Activated CD4-positive, CD25-positive, alpha-beta regulatory T cell (primary cell): ENCODE measurements at regions not wholly inside any gene's neighbourhood (a gene's known extent, or its start where the extent isn't known, plus 50 kb on each side); places are given as distances from the start of the nearest gene placed in this dataset.

Experiments used
- DNase-seq, 4 experiments: peaks; one replicate each; lab custom pipeline; 2025; lab: John Stamatoyannopoulos, UW

DNA sequence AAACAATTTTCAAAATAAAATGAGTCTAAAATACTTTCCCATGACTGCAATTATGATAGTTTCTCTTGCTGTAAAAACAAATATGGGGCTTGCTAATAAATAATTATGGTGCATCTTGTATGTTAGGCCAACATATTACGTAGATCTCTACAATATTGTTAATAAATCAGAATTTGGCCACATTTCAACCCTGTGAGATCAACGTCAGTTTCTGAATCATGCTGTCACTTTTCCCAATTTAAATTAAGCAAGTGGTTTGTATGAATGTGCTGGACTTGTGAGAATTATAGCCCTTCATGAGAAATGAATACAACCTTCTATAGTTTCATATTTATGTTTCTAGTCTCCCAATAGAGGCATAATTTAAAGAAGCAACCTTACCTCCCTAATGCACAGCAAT lies 808.9 kb downstream of the SUCLG1 start:
- no peak for DNase-seq

DNA sequence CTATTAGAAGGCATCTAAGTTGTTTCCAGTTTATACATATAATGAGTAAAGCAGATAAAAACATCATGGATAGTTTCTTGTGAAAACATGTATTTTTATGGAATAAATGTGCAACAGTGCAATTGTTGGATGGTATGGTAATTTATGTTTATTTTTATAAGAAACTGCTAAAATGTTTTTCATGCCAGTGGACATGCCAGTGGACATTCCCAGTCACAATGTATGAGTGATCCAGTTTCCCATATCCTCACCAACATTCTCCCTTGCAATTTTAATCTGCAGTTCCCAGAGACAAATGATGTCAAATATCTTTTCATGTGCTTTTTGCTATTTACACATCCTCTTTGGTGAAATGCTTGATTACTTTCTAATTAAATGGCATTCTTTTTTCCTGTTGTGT lies 818.6 kb downstream of the SUCLG1 start:
- DNase-seq: no peak

GRCh38 chr2:83633423-83633822 lies 825.7 kb downstream of the SUCLG1 start:
- DNase-seq: no peak

- DNase-seq: no peak
Observed at GRCh38 chr2:83630351-83630750, 828.7 kb downstream of the SUCLG1 start.

GRCh38 chr2:83615511-83615910 lies 843.6 kb downstream of the SUCLG1 start:
- DNase-seq: no peak

DNA sequence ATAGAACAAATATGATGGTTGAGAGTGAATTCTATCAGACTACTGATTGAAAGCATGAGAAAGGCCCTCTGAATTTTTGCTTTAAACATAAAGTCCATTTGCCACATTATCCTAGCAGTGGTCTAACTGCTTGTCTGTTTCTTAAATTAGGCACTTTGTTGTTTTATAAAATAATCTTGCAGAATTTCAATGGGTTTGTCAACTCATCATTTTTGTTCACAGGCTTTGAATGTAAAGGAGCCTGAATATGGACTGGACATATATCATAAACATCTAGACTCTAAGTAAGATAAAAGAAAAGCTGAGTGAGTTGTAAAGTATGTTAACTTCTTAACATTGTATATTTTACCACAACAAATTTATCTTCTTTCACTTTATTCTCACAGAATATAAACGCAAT lies 845.9 kb downstream of the SUCLG1 start:
- no peak for DNase-seq

GRCh38 chr2:83602753-83603152 lies 856.3 kb downstream of the SUCLG1 start:
- DNase-seq: no peak

DNA sequence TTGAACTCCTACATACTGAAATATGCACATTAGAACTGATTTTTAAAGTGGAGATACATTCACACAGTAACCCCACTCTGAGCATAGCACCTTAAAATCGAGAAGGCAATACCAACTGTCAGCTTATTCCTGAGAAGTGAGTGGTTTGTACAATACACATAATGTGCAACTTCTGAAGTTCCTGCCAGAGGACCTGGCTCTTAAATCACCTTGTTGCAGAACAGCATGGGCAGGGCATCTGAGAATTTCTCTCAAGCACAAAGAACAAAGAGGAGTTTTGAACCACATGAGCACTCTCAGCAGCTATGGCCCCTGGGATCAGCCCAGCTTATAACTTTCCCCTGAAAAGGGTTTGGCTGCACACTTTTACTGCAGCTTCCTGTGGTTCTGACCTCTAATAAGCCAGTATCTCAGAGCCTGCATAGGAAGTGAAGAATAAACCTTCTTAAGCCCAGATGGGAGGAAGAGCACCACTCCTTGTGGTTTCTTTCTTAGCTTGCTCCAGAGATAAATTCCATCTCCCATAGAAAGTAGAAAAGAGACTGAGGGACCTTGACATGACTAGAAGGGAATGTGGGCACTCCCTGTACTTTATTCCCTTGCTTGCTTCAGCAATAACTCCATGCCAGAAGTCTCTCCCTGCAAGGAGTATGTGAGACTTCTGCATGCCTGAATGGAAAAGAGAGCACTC lies 862.3 kb downstream of the SUCLG1 start:
- no peak for DNase-seq

DNA sequence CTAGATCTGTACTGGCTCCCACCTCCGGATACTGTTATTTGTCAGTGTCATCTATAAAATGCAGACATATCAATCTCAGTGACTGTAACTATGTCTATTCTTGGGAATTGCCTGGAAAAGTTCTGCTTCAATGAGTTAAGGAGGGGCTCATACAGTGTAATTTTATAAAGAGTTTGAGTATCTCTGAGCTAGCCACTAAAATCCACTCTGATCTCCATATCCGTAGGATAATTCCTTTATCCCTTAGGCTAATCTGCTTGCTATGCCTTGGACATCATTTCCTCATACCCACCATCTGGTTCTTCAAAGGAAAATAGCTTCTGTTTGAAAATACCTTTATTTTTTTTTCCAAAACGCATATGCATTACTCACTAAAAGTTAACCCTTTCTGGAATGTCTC lies 863.2 kb downstream of the SUCLG1 start:
- DNase-seq: no peak

DNA sequence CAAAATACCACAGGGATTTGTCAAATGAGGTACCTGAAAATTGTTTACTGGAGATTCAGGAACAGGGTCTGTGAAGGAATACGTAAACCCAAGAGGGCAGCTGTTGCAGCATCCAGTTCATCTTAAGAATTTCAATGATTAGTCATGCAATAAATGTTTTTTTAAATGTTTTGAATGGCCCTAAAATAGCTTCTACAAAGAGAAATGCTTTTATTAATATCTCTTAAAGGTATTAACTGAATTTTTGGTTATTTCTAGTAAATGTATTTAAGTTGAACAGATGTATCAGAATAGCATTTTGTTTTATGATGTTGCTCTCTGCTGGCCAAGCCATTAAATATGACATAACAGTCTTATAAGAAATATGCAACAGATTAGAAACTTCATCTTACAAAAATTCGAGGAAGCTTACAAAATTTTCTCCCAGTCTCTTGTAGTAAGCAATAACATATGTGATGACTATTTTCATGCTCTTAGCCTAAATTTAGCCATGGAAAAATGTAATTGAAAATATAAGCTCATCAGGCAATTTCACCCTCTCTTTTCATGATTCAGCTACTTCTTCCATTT lies 863.9 kb downstream of the SUCLG1 start:
- no peak for DNase-seq

DNA sequence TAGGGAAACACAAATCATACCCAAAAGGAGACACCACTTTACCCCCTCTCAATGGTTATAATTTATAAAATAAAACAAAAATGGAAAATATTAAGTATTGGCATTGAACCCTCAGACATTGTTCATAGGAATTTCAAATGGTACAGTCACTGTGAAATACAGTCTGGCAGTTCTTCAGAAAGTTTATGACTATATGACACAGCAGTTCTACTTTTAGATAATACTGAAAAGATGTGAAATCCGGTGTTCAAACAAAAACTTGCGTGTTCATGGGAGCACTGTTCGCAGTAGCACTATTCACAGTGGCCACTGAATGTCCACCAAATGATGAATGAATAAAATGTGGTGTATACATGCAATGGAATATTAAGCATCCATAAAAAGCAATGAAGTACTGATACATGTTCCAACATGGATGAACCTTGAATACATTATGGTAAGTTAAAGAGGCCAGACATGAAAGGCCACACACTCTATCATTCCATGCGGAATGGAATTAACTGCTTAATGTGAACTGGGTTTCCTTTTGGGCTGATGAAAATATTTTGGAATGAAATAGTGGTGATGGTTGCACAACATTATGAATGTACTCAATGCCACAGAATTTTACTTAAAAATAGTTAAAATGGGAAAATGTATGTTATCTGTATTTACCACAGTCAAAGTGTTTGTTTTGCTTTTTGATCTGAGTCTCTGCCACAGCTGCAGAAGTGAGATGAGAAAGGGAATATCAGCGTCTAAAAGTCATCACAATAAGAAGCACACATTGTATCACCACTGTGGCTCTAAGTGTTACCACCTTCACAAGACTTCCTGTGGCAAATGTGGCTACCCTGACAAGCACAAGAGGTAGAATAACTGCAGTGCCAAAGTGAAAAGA lies 864.6 kb downstream of the SUCLG1 start:
- no peak for DNase-seq

DNA sequence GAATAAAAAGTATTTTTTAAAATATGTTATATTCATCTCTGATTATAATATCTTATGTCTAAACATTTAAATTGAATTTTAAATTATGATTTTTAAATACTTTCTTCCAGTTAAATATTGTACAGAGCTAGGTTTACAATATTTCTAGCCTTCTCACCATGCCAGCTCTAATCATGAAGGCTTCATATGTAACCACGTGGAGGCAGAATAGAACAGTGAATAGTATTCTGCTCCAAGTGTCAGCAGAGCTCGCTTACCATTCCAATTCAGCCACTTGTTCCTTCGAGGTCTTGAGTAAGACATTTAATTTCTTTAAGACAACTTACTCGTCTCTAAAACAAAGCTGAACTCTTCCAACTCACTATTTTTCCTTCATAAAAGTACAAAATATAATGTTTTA lies 871.8 kb downstream of the SUCLG1 start:
- no peak for DNase-seq

DNA sequence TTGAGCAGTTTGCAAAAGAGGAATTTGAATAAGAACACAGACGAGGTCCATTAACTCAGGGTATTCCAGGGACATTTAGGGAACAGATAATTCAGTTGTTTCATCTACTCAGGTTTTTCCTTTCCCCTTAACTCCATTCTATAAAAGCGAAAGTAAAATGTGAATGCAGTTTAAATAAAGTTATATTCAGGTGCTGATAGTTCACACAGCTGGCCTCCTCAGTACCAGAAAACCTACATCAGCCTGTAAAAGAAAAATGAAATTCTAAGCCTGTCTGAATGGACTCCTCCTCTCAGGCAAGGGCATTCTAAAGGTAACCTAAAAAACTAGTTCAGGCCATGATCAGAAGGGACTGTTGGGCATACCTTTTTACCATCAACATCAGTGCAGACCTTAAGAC lies 873.8 kb downstream of the SUCLG1 start:
- no peak for DNase-seq

DNA sequence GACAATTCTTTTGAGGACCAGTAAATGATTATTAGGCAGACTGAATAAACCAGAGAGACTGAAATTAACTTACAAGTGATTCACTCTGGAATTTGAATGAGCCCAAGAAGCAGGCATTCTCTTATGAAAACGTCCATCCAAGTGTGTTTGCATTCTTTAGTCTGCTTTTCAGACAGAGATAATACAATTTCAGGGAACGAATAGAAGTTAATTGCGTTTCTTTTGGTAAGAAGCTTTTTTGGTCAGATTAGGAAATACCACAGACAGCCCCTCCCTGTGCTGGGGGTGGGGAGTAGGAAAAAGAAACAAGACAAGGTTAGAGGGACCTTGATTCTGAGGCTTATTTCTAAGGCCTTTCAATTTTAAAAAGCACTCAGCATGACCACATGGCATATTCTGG lies 874.4 kb downstream of the SUCLG1 start:
- DNase-seq: no peak

GRCh38 chr2:83582589-83582988 lies 876.5 kb downstream of the SUCLG1 start:
- no peak for DNase-seq

GRCh38 chr2:83579507-83579906 lies 879.6 kb downstream of the SUCLG1 start:
- DNase-seq: no peak

- DNase-seq: no peak
Observed at GRCh38 chr2:83578405-83578804, 880.7 kb downstream of the SUCLG1 start.

- DNase-seq: no peak
Observed at GRCh38 chr2:83574614-83575013, 884.5 kb downstream of the SUCLG1 start.

GRCh38 chr2:83573060-83573459 lies 886.0 kb downstream of the SUCLG1 start:
- no peak for DNase-seq

GRCh38 chr2:83572400-83572799 lies 886.7 kb downstream of the SUCLG1 start:
- DNase-seq: no peak

DNA sequence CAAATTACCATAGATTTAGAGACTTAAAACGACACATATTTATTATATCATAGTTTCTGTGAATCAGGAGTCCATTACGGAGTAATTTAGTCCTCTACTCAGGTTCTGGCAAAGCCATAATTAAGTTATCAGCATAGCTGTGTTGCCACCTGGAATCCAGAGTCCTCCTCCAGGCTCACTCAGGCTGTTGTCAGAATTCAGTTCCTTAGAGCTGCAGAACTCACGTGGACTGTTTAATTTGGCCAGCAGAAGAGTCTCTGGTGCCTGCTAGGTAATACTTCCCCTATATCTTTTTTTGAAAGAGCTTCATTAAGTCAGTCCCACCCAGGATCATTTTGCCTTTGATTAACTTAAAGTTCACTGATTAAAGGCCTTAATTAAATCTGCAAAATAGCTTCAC lies 891.5 kb downstream of the SUCLG1 start:
- no peak for DNase-seq

DNA sequence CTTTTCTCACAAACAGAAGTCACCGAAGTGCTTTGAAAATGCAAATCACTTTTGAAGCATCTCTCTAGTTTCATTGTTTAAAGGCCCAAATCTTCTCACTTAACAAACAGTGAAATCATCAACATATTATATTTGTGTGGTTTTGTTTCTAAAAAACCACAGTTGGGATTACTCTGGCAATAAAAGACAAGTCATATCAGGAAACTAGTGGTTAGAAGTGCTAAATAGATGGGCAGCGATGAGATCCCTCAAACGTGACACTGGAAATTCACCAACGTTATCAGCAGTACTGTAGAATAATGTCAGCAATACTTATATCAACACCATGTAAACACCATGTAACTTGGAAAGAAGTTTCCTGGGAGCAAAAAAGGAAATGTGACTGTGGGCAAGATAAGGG lies 893.5 kb downstream of the SUCLG1 start:
- no peak for DNase-seq

DNA sequence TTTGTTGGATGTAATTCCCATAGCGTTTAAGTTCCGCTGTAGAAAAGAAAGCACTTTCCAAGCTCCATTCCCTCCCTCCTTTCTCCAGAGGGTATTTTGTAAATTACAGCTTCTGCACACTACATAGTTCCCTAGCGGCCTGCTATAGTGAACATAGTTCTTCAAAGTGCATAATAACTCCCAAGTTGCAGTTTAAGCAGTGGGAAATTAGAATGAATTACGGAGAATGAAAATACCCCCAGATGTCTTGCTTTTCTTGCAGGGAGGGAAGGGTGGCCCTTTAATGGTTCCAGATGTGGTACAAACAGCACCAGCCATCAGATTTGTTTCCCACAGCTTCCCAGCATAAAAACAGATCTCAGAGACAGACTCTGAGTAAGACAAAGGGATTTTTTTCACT lies 893.9 kb downstream of the SUCLG1 start:
- no peak for DNase-seq
